Globus pallidus (tissue), 1 donor: ENCODE measurements at regions not wholly inside any gene's neighbourhood (a gene's known extent, or its start where the extent isn't known, plus 50 kb on each side); places are given as distances from the start of the nearest gene placed in this dataset.

Experiments used
- DNase-seq: peaks from one replicate; pipeline ENCODE4 v3.0.0-alpha.2; 2015; ENCODE audit warnings: low spot score

GRCh38 chr12:46468160-46468559, 95.6 kb upstream of the SLC38A2 start:
- DNase-seq = no peak

- DNase-seq = no peak
Observed at GRCh38 chr12:46465307-46465706, 92.7 kb upstream of the SLC38A2 start.

- DNase-seq = no peak
Observed at GRCh38 chr12:46464863-46465262, 92.3 kb upstream of the SLC38A2 start.

- no peak for DNase-seq
Observed at GRCh38 chr12:46462641-46463355, 90.2 kb upstream of the SLC38A2 start.

- no peak for DNase-seq
Observed at GRCh38 chr12:46461907-46462640, 89.5 kb upstream of the SLC38A2 start.

- DNase-seq = no peak
Observed at GRCh38 chr12:46461459-46461858, 88.9 kb upstream of the SLC38A2 start.

GRCh38 chr12:46460682-46461210, 88.2 kb upstream of the SLC38A2 start:
- no peak for DNase-seq

- peak; percentile 40 for DNase-seq
Observed at GRCh38 chr12:46459861-46460545, 87.4 kb upstream of the SLC38A2 start.

GRCh38 chr12:46459111-46459510, 86.5 kb upstream of the SLC38A2 start:
- DNase-seq = no peak

GRCh38 chr12:46458500-46459102, 86.0 kb upstream of the SLC38A2 start:
- no peak for DNase-seq

- DNase-seq = no peak
Observed at GRCh38 chr12:46457958-46458357, 85.4 kb upstream of the SLC38A2 start.

GRCh38 chr12:46456356-46457334, 84.1 kb upstream of the SLC38A2 start:
- DNase-seq = no peak

GRCh38 chr12:46455648-46456352, 83.2 kb upstream of the SLC38A2 start:
- no peak for DNase-seq

- no peak for DNase-seq
Observed at GRCh38 chr12:46454981-46455380, 82.4 kb upstream of the SLC38A2 start.

GRCh38 chr12:46453428-46453827, 80.9 kb upstream of the SLC38A2 start:
- no peak for DNase-seq

- no peak for DNase-seq
Observed at GRCh38 chr12:46452776-46453175, 80.2 kb upstream of the SLC38A2 start.

- no peak for DNase-seq
Observed at GRCh38 chr12:46452061-46452615, 79.6 kb upstream of the SLC38A2 start.

- DNase-seq = no peak
Observed at GRCh38 chr12:46451276-46452021, 78.9 kb upstream of the SLC38A2 start.

- no peak for DNase-seq
Observed at GRCh38 chr12:46450279-46450748, 77.7 kb upstream of the SLC38A2 start.
